GM18511 (cell line): ENCODE measurements at regions not wholly inside any gene's neighbourhood (a gene's known extent, or its start where the extent isn't known, plus 50 kb on each side); places are given as distances from the start of the nearest gene placed in this dataset.
A peak's percentile ranks its signal among the peaks of the same experiment; 100 is the strongest.

ENCODE experiments used
- ATAC-seq: cut with Tn5 transposase; IDR thresholded peaks from one replicate; pipeline ENCODE4 v1.9.1; 2021; ENCODE audit warnings: mild to moderate bottlenecking, moderate library complexity; ENCODE audit not compliant: unreplicated experiment

DNA sequence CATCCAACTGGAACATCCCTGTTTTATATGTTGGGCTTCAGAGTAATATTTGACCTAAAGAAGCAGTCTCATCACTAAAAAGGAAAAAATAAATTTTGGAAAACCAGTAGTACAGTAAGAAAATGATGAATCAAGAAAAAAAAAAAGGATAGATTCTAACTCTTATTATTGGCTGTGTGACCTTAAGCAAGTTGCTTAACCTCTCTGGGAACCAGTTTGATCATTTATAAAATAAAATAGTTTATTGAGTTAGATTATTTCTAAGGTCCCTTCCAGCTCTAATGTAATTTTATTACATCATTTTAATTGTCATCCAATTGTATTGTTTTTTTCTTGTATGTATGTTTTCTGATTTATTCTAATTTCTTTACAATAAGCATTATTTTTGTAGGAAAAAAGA, 127.0 kb downstream of the PRELID2 start:
- no peak for ATAC-seq

DNA sequence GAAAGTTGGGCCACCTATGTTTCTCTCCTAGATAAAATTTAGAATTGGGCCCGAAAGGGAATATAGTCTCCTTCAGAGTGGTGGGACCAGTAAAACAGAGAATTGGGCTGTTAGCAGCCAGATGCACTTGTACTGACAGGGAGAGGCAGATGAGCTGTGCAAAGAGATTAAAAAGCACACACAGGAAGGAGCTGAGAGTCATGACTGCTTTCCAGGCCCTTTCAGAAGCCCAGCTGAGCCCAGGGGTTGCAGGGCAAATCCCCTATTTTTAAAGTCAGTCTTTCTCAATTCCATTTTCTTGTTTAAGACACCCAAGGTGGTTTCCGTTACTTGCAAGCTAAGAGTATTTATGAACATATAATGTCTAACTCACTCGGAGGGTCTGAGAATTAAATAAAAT, 130.4 kb downstream of the PRELID2 start:
- ATAC-seq: no peak

DNA sequence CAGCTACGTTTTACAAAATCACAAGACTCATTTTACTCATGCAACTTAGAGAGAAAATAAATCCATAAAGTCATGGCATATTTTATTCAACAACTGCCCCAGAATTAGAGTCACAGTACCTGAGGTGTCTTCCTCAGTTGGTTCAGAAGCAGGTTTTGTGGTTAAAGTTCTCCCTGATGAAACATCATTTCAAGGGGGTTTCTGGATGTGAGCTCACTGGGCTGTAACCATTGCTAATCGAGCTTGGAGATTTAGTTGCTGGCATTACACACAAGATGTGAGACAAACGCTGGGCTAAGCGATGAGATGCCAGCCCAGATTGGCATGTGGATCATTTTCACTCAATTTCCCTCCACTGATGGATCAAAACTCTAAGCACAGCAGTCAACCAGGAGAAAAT, 131.3 kb downstream of the PRELID2 start:
- ATAC-seq: no peak

DNA sequence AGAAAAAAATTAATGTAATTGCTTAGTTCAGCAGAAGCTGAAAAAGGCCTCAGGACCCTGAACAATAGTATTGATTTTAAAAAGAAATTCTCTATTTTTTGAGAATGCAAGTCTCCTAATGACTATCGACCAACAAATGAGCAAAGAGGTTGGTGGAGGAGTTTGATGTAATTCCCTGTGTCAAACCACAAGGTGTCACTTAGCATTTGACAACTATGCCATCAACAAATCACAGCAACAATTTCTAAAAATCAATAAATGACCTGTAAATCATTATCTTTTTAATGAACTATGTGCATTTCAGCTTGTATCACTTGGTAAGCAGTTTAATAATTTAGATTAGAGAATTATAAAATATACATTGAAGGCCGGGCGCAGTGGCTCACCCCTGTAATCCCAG, 133.7 kb downstream of the PRELID2 start:
- no peak for ATAC-seq

DNA sequence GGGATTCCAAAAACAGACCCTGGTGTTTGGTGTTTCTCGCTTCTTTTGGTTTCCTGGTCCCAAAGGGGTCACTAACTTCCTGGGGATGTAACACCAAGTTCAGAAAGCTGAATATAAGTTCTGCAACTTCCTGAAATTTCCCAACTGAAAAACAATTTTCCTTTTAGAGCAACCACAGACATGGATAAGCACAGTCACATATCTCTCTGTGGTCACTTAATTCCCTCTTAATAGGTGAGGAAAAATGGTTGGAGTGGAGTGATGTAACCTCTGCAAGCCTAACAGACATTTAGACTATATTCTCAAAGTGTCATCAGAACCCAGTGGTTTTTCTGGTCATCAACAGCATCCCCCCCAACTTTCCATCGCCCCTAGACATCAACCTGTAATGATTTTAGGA, 135.3 kb downstream of the PRELID2 start:
- ATAC-seq: no peak

DNA sequence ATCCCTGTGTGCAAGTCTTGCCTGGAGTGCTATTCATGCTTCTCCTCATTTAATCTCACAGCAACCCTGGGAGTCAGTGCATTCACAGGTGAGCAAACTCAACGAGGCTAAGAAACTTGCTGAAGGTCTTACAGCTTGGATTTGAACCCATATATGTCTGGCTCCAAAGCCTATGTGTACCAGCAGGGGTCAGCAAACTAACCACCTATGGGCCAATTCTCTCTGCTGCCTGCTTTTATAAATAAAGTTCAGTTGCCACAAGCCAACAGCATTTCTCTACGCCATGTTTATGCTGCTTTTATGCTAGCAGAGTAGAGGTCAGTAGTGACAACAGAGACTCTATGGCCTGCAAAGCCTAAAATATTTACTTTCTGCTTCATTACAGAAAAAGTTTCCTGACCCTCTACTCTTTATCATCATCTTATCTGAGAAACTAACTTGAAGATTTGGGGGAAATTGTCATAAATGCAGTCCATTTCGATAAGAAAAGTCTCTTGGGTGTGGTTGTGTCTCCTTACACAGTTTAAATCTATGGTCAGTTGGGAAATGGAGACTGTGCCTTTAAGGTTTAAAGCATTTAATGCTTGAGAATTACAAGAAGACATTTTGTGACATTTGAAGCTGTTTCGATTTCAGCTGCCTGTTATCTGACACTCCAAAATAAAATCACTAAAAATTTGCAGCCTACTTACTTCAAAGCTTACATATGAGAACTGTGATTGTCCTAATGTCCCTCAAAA, 137.7 kb downstream of the PRELID2 start:
- peak; percentile 77 for ATAC-seq

DNA sequence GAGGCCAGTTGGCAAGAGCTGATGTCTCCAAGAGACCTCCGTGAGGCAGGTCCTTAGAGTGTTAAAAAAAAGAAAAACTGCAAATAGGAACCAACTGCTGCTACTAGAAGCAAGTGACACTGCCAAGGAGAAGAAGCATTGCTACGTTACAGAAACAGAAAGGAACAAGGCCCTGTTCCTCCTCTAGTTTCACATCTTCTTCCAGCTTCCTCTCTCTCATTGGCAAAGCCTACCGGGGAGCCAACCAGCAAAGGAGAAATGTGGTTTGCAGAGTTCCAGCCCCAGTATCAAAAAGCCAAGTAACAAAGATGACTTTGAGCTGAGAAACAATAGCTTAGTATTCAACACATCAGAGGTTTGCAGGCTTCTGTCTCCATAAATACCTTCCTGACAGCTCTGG, 145.9 kb downstream of the PRELID2 start:
- peak; percentile 97 for ATAC-seq

DNA sequence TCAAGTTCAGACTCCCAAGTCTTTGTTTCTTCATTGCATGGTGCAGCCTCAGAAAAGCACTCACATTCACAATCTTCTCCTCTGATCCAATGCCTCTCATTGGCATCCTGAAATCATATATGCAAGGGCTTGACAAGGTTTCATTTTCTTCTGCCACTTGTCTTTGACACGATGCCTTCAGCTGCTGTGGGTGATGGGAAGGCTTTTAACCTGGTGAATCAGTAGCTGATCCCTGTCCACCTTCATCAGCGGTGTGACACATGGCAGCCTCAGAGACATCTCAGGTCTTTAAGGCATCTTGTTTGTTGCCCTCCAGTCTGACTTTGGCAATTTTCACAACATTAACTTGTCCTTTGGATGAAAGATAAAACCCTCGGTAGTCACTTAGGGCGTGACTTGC, 147.2 kb downstream of the PRELID2 start:
- no peak for ATAC-seq

DNA sequence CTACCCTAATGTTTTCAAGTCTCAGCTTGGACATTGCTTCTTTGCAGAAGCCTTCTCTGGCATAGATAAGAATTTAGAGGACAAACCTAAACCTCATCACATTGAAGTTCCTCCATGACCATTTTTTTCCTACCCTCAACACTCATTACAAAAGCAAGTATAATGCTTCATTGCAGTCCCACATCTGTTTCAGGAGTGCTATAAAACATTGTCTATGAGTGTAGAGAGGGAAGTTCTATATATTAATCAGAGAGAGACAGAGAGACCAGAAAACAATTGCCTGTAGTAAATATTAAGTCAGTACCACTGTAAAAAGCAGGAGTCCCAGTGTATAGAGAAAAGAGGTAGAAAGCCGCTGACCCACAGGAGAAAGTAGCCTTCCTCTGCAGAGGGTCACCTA, 149.7 kb downstream of the PRELID2 start:
- no peak for ATAC-seq

DNA sequence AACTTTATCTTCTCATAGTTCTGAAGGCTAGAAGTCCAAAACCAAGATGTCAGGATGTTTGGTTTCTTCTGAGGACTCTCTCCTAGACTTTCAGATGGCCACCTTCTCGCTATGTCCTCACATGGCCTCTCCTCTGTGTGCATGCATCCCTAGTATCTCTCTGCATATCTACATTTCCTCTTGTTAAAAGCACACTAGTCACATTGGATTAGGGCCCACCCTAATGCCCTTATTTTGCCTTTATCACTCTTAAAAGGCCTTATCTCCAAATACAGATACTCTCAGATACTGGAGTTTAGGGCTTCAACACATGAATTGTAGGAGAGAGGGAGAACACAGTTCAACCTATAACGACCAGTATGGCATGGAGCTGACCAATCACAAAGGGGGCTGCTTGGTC, 151.7 kb downstream of the PRELID2 start:
- no peak for ATAC-seq

DNA sequence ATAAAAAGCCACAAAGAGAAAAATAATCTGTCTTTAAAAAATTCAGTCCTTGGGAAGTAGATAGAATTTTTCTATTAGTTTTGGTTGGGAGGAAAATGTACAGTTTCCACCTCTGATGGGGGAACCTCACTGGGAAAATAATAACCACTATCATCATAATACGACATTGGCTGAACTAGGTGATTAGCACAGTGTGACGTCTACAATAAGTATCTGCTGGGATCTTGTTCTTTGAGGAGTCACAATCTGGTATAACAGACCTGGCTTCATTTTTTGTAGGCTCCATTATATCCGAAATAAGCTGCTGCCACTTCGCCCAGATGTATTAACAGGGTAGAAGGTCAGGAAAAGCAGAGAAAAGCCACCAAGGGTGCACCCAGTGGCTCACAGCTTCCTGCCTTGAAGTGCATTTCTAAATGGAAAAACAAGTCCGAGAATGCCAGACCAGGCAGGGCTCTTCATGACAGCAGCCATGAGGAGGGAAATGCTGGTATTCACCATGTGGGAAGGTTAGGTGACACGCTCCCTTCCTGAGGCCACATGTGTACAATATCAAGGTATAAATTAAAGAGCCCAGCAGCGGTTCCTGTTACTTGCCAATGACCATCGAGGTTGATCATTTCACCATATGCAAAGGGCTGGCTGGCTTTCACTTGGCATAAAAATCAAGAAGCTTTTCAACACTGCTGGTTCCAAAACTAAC, 152.8 kb downstream of the PRELID2 start:
- no peak for ATAC-seq

DNA sequence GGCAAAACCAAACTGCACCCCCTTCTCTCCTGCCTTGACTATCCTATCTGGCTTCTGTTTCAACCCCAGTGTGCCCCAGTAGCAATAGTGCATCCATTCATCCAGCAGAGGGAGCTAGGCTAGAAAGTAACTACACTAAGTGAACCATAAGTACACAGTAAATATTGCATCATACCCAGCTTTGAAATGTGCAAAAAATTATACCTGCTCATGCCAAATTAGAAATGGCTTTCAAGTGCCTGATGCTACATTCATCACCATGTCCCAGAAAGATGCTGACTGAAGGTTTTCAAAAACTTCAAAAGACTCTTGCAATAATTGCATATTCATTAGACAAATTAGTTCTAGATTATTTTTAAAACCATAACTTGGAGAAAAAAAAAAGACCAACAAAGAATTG, 153.5 kb downstream of the PRELID2 start:
- ATAC-seq: peak; percentile 98

DNA sequence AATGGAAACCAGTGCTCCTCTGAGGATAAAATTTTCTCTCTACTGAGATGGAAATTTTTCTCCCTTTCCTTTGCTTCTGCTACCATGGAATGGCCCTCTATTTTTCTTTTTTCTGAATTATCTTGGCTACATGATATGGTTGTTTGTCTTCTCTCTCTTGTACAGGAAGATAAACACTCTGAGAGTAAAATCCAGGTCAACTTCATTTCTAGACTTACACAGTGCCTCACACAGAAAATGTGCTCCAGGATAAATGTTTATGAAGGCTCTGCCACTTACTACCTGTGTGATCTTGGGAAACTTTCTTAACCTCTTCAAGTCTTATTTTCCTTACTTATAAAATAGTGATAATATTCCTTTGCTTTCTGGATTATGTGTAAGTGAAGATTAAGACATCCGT, 153.9 kb downstream of the PRELID2 start:
- no peak for ATAC-seq

DNA sequence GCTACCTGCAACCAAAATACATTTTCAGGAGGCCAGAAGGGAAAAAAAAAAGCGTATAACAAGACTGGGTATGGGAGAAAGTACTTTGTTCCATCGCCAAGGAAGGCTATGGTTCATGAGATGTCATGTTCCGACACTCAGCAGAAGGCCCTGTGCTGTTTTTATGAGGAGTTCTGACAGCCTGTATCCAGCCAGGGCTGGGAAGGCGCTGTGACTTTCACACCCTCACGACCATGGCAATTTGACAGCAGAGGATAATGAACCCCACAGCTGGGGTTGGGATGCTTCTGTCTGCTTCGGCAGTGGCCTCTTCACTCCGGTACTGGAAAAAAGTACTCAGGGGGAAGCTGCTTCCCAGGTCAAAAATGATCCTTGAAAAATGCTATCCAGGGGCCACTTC, 154.4 kb downstream of the PRELID2 start:
- no peak for ATAC-seq

DNA sequence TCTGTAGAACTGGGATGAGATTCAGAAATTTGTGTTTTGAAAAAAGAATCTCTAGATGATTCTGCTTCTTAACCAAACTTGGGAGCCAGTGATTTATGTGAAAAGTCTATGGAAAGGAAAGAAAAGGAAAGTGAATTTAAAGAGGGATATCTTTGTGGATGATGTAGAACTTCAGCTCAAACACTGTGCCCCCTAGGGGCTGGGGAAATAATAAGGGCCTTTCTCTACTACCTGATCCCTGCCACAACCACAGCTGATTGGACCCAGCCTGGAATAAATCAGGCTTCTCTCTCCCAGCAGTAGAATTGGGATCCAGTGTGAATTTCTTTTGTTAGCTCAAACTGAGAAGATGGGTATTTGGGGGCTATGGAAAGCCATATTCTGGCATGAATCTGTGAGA, 155.0 kb downstream of the PRELID2 start:
- no peak for ATAC-seq

DNA sequence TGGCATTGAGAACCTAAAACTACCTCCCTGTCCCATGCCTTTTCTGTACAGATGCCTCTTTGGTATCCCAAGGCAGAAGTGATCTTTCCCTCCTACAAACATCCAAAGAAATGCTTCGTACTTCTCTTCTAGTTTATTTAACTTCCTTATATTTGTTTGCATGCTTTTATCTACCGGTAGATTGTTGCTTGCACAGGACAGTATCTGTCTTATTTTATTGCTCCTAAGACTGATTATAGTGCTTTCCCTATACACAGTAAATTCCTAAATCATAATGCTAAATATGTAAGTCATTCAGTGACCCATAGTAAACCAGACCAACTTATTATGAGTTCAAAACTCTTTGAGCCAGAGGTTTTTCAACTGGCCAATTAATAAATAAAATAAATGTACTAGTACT, 156.9 kb downstream of the PRELID2 start:
- ATAC-seq: no peak

DNA sequence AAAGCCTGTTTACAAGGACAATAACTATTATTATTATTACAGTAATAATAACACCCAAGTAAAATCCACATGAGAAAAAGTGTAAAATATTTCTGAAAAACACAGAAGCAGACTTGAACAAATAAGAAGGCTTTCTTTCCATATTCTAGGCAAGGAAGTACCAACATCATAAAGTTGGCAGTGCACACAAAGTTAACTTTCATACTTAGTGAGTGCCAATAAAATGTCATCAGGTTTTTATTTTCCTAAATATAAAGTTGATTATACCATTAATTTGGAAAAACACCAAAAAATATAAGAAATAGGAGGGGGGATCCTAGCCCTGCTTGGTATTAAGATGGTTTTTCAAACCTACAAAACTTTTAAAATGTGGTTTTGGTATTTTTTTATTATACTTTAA, 161.4 kb downstream of the PRELID2 start:
- no peak for ATAC-seq

DNA sequence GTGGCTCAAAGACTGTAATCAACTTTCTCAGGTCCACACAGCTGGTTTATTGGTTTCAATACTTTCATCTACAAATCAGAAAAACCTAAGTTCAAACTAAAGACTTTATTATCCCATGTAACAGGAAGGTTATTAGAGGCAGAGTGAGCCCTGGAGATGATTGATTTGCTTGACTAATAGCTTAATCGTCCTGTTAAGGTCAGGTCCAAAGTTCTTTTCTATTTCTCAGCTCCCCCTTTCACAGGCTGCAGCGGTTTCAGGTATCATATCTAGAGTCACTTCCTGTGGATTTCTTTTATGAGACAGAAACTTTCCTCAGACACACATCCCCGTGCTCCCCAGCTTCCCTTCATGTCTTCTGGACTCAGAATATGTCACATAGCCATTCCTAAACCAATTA, 166.4 kb downstream of the PRELID2 start:
- ATAC-seq: peak; percentile 75

DNA sequence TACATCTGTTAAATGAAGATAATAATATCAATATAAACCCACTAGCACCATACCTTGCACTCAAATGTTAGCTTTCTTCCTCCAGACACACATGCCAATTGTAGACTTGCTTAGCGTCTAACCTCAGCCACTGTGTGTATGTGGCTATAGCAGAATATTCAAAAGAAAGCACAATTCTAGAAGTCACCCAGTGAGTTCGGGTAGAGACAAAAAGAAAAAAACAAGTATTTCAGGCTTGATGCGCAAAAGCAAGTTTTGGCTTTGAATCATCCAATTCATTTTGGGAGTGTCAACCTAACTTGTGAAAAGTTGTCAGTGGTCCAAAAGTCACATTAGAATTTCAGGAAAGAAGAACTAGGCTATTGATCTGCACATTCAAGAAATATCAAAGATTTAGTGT, 167.4 kb downstream of the PRELID2 start:
- ATAC-seq: no peak

DNA sequence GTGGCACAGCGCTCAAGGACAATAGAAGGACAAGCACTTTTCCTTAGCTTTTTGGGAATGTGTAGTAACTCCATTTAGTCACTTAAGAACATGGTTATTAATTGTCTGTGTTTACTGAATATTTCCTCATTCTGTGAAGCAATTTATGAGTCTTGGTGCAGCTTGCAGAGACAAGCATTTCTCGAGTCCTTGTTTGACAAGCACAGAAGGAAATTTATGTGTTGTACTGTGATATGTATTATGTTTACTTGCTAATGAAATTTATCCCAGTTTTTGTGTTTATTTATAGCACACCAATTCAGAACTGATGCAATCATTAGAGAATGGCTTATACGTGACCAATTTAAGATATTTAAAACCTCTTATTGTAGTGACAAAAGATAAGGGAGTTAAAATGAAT, 168.6 kb downstream of the PRELID2 start:
- no peak for ATAC-seq

DNA sequence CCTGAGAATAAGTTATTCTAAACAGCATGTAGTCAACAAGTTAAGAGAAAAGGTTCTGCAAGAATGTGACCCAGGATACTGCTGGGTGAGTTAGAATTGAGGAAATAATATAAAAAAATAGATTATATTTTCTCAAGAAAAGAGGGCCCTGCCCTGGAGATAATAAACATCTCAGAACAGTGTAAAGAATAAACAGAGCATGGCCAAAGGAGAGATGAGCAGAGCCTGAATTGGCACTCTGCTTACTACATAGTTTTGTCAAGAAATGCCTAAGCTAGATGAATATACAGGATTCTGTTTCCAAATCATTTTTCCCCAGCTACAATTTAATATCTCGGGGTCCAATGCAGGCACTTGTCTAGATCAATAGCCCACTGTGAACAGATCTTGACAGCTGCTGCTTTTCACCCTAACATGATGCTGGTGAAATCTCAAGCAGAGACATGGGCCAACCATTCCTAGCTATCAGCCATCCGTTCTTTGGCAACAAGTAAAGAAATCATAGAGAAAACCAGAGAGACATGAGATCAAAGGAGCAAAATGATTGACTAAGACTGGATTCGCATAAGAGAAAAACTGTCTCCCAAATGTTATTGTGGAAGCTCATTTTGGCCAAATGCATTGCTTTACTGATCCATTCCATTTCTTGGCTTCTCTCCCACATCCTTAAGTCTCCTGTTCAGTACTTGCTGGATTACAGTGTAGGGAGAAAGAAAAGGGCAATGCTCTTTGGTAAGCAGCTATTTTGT, 173.2 kb downstream of the PRELID2 start:
- no peak for ATAC-seq
